GM13976 (cell line): ENCODE measurements at regions not wholly inside any gene's neighbourhood (a gene's known extent, or its start where the extent isn't known, plus 50 kb on each side); places are given as distances from the start of the nearest gene placed in this dataset.
"Not testable (repeated sequence)": the region's sequence is repeated elsewhere in the genome, so short reads cannot be mapped to it uniquely, and the experiment has no call there.

Experiments
- DNase-seq: peaks from one replicate; pipeline ENCODE4 v3.0.0; 2012; ENCODE audit warnings: low spot score
- CTCF ChIP-seq: IDR thresholded peaks from 2 replicates; pipeline ENCODE4 v1.5.1; 2012; ENCODE audit warnings: borderline replicate concordance, mild to moderate bottlenecking; ENCODE audit not compliant: insufficient read depth; ENCODE audit errors: extremely low read depth, missing control alignments, control extremely low read depth
- in situ Hi-C: fragments of 300-500 bp; cut with MboI; formaldehyde crosslinking; loops from one replicate; pipeline ENCODE4 v1.12.0; 2022; ENCODE audit warnings: low sequenced_read_pairs, mixed read lengths, inconsistent platforms; ENCODE audit not compliant: unreplicated experiment

- no peak for DNase-seq
- in situ Hi-C loops, result no loop called here
- no peak for TF ChIP-seq CTCF
Measured at GRCh38 chr1:4178501-4179113, 278.5 kb upstream of the C1orf174 start.

- no peak for DNase-seq
- in situ Hi-C loops, result no loop called here
- TF ChIP-seq CTCF, result no peak
Measured at GRCh38 chr1:4179914-4180735, 280.1 kb upstream of the C1orf174 start.

- in situ Hi-C loops, DNase-seq: not testable (repeated sequence)
Measured at GRCh38 chr1:4186486-4186885, 286.4 kb upstream of the C1orf174 start.

- in situ Hi-C loops, result no loop called here
- DNase-seq, result no peak
- no peak for TF ChIP-seq CTCF
Measured at GRCh38 chr1:4203501-4203900, 303.4 kb upstream of the C1orf174 start.

- DNase-seq, result no peak
- TF ChIP-seq CTCF, result no peak
- in situ Hi-C loops, result no loop called here
Measured at GRCh38 chr1:4207183-4207582, 307.1 kb upstream of the C1orf174 start.

GRCh38 chr1:4207842-4208692 is 308.0 kb upstream of the C1orf174 start:
- no peak for DNase-seq
- in situ Hi-C loops, result no loop called here
- TF ChIP-seq CTCF, result no peak
